GM13977 (cell line): ENCODE measurements at regions not wholly inside any gene's neighbourhood (a gene's known extent, or its start where the extent isn't known, plus 50 kb on each side); places are given as distances from the start of the nearest gene placed in this dataset.

ENCODE experiments used
- DNase-seq: peaks from one replicate; pipeline ENCODE4 v3.0.0; 2012; ENCODE audit warnings: low spot score
- in situ Hi-C: fragments of 300-500 bp; cut with MboI; formaldehyde crosslinking; loops from one replicate; pipeline ENCODE4 v1.12.0; 2022; ENCODE audit warnings: low sequenced_read_pairs, low pct_unique_long_range_greater_than_20kb, mixed read lengths, inconsistent platforms; ENCODE audit not compliant: unreplicated experiment
- TF ChIP-seq, protein P1 (sequence below): IDR thresholded peaks from 2 replicates; pipeline ENCODE4 v1.5.1; 2012; ENCODE audit warnings: mild to moderate bottlenecking, control low read depth; ENCODE audit not compliant: insufficient read depth; ENCODE audit errors: extremely low read depth, missing control alignments

GRCh38 chr21:24032709-24033232, 1574.5 kb downstream of the MRPL39 start:
- TF ChIP-seq, protein P1, sequence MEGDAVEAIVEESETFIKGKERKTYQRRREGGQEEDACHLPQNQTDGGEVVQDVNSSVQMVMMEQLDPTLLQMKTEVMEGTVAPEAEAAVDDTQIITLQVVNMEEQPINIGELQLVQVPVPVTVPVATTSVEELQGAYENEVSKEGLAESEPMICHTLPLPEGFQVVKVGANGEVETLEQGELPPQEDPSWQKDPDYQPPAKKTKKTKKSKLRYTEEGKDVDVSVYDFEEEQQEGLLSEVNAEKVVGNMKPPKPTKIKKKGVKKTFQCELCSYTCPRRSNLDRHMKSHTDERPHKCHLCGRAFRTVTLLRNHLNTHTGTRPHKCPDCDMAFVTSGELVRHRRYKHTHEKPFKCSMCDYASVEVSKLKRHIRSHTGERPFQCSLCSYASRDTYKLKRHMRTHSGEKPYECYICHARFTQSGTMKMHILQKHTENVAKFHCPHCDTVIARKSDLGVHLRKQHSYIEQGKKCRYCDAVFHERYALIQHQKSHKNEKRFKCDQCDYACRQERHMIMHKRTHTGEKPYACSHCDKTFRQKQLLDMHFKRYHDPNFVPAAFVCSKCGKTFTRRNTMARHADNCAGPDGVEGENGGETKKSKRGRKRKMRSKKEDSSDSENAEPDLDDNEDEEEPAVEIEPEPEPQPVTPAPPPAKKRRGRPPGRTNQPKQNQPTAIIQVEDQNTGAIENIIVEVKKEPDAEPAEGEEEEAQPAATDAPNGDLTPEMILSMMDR = no peak
- DNase-seq = no peak
- in situ Hi-C loops = no loop called here

- DNase-seq = no peak
- in situ Hi-C loops = no loop called here
- TF ChIP-seq, protein P1 = no peak
These were observed 1579.9 kb downstream of the MRPL39 start for GRCh38 chr21:24027396-24027795.

DNA sequence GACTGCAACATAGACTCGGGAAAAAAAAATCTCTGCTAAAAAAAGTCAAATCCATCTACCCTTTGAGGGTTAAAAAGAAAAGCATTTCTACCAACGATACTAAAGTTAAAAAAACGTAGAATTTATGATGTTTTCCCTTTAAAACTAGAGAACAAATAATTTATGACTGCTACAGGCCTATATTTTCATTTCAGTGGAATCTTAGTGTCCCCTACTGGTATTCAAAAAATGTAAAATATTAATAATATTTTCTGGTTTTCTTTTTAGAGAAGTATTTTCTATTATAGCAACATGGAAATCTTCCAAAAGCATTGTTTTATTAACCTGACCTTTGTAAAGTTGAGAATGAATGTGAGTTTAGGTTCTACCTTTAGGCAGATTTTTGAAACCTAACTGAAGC, 1582.2 kb downstream of the MRPL39 start:
- in situ Hi-C loops = no loop called here

GRCh38 chr21:24023936-24024335, 1583.3 kb downstream of the MRPL39 start:
- TF ChIP-seq, protein P1 = no peak
- DNase-seq = no peak
- in situ Hi-C loops = no loop called here

More for the DNA sequence above, 1582.2 kb downstream of the MRPL39 start:
- TF ChIP-seq, protein P1 = no peak
- DNase-seq = no peak

GRCh38 chr21:24023402-24023801, 1583.9 kb downstream of the MRPL39 start:
- no peak for DNase-seq
- TF ChIP-seq, protein P1 = no peak
- in situ Hi-C loops = no loop called here

GRCh38 chr21:24014381-24014780, 1592.9 kb downstream of the MRPL39 start:
- TF ChIP-seq, protein P1 = no peak
- in situ Hi-C loops = no loop called here
- DNase-seq = no peak

DNA sequence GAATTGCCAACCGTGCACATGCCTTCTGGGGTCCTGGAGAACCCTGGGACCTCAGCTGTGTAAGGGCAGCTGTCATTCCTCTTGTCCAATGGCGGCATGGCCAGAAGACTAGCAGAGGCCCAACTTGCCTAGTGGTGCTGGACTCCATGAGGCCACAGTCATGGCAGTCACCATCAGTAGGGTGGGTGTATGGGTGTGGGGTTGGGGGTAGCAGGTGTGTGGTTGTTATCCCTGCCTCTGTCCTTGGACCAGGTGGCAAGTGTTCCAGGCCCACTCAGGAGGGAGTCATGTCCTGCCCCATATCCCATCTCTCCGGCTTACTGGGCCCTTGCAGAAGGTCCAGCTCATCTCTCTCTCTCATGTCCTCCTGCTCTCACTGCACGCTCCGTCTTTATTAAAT, 1596.2 kb downstream of the MRPL39 start:
- DNase-seq = no peak
- TF ChIP-seq, protein P1 = no peak
- in situ Hi-C loops = no loop called here
